ENCODE measurements at regions not wholly inside any gene's neighbourhood (a gene's known extent, or its start where the extent isn't known, plus 50 kb on each side); places are given as distances from the start of the nearest gene placed in this dataset.

- TF ChIP-seq CTCF (IDR thresholded peaks at IDR 0.05) = no peak
- no peak for TF ChIP-seq POLR2A (IDR thresholded peaks at IDR 0.05)
Observed at GRCh38 chr1:56152635-56153034, 426.7 kb downstream of the PLPP3 start.
